ENCODE measurements at regions not wholly inside any gene's neighbourhood (a gene's known extent, or its start where the extent isn't known, plus 50 kb on each side); places are given as distances from the start of the nearest gene placed in this dataset.

DNA sequence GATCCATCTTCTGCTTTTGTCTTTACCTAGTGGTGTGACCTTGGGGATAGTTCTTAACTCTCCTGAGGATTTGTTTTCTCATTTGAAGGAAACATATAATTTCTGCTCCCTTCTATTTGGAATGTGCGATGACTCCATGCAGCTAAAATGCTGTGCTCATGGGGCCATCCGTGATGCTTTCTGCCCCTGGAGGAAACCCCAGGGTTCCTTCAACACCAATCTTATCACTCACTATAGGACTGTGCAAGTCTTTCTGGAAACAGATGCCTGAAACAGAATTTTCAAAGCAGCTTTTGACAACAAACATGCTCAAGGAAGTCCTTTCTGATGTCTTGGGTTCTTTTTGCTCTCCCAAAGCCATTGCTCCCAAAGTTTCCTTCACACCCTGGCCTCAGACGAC lies 128.8 kb upstream of the GGTLC1 start:
- Histone ChIP-seq H3K27ac (no peak overlapping the region), H3K9me3 (replicated peaks in 1 of 3) (no peaks in the 10 kb centered on the region), H3K4me3 (no peak overlapping the region), H3K36me3 (replicated peaks in 1 of 2) (no peaks in the 10 kb centered on the region), H3K4me1 (replicated peaks in 1 of 2) (peaks cover 3 to 4% of the 10 kb centered on the region in 2 donors), H3K27me3 (no peaks in the 10 kb centered on the region)
- WGBS, 4 donors: 70 to 81% (median 77%) methylated on average over 3 of the region's 3 CpGs
- intact Hi-C loops (cut with DNase I): no loop called here
- TF ChIP-seq POLR2A (IDR thresholded peaks at IDR 0.05) (no peak), CTCF (IDR thresholded peaks at IDR 0.05) (no peak)
- no peak for DNase-seq

DNA sequence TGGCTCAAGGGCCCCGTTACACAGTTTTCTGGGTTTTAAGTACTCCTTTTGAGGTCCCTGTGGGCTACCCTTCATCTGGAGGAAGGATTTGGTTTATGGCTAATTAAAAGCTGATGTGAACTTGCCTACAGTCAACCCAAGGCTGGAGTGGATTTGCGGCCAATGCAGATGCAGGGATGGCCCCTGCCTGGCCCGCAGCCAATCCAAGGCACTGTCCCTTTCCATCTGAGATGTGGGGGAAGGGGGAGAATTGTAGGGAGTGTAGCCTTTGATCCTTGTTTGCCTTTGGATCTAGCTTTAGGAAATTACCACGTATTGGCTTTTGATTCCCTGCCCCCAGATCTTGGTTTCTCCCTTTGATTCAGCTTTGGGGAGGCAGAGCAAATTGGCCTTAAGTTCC lies 128.0 kb upstream of the GGTLC1 start:
- intact Hi-C loops (cut with DNase I): no loop called here
- Histone ChIP-seq H3K36me3 (replicated peaks in 1 of 2) (no peaks in the 10 kb centered on the region), H3K4me1 (replicated peaks in 1 of 2) (peaks cover 3 to 4% of the 10 kb centered on the region in 2 donors), H3K9me3 (replicated peaks in 1 of 3) (no peaks in the 10 kb centered on the region), H3K4me3 (no peak overlapping the region), H3K27ac (no peak overlapping the region), H3K27me3 (no peaks in the 10 kb centered on the region)
- 58 to 78% (median 68%) methylated on average over 4 of the region's 4 CpGs for WGBS, 4 donors
- DNase-seq: no peak
- no peak for TF ChIP-seq CTCF (IDR thresholded peaks at IDR 0.05)
- TF ChIP-seq POLR2A (IDR thresholded peaks at IDR 0.05): no peak

- H3K4me3 ChIP-seq: no peak overlapping the region
- 85 to 88% (median 86%) methylated on average over 7 of the region's 7 CpGs for WGBS, 4 donors
- H3K36me3 ChIP-seq (replicated peaks in 1 of 2): no peaks in the 10 kb centered on the region
- DNase-seq: no peak
- H3K9me3 ChIP-seq (replicated peaks in 1 of 3): no peaks in the 10 kb centered on the region
- intact Hi-C loops (cut with DNase I): no loop called here
- TF ChIP-seq POLR2A (IDR thresholded peaks at IDR 0.05) (no peak), CTCF (IDR thresholded peaks at IDR 0.05) (no peak)
- H3K4me1 ChIP-seq (replicated peaks in 1 of 2): no peaks in the 10 kb centered on the region
- H3K27ac ChIP-seq: no peak overlapping the region
- no peaks in the 10 kb centered on the region for H3K27me3 ChIP-seq
Measured at GRCh38 chr20:24112360-24112759, 123.8 kb upstream of the GGTLC1 start.

DNA sequence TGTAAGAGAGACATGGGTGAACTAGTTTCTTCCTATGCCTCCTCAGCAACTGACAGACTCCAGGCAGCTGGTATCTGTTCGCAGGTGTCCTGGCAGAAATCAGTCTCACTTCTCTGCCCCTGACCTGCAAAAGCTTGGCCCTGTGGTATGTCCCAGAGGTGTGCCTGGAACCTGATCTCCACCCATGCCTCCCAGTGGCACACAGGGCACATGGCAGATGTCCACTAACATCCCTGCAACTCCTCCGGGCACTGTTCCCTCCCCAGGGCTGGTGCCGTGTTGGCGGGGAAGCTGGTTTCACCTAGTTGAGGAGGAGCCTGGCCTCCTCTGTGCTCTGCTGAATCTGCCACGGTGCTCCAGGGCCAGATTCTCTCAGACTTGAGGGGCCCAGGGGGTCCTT lies 123.3 kb upstream of the GGTLC1 start:
- H3K27me3 ChIP-seq: no peaks in the 10 kb centered on the region
- no peak overlapping the region for H3K27ac ChIP-seq
- no peak for TF ChIP-seq POLR2A (IDR thresholded peaks at IDR 0.05)
- no peak for TF ChIP-seq CTCF (IDR thresholded peaks at IDR 0.05)
- no peak for DNase-seq
- intact Hi-C loops (cut with DNase I): no loop called here
- no peaks in the 10 kb centered on the region for H3K4me1 ChIP-seq (replicated peaks in 1 of 2)
- 73 to 96% (median 80%) methylated on average over 4 to 5 of the region's 5 CpGs for WGBS, 4 donors
- H3K36me3 ChIP-seq (replicated peaks in 1 of 2): no peaks in the 10 kb centered on the region
- H3K9me3 ChIP-seq (replicated peaks in 1 of 3): no peaks in the 10 kb centered on the region
- H3K4me3 ChIP-seq: no peak overlapping the region
